ENCODE measurements at regions not wholly inside any gene's neighbourhood (a gene's known extent, or its start where the extent isn't known, plus 50 kb on each side); places are given as distances from the start of the nearest gene placed in this dataset.

DNA sequence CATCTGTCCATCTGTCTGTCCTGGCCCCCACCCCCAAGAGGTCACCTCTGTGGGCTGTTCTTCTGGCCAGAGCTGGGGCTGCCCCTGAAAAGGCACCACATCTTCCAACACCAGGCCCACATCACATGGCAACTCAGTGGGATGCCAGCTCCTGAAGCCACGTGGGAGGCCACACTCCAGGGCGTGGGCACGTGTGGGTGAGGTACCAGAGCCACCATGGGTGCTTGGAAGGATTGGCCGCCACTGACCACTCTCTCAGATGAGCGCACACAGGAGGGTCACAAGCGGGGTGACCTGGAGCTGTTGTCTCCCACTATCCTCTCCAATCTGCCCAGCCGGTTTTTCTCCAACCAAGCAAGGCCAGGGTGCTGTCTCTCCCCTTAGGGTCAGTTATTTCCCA lies 197.9 kb downstream of the TFCP2L1 start:
- Histone ChIP-seq H3K4me1 (ENCODE audit: insufficient read depth, low read length) (no peaks in the 10 kb centered on the region), H2AFZ (ENCODE audit: low read depth, low read length) (no peak overlapping the region), H3K9ac (ENCODE audit: low read length) (no peak overlapping the region), H3K27ac (ENCODE audit: low read depth, low read length) (no peak overlapping the region), H3K4me3 (ENCODE audit: insufficient read depth, low read depth, low read length) (no peak overlapping the region), H3K9me3 (ENCODE audit: insufficient read depth, low read depth, low read length) (no peaks in the 10 kb centered on the region), H4K20me1 (ENCODE audit: insufficient read depth, low read length) (no peaks in the 10 kb centered on the region), H3K36me3 (ENCODE audit: insufficient read depth, low read length) (no peaks in the 10 kb centered on the region), H3K27me3 (ENCODE audit: insufficient read depth, low read length) (peaks cover 15% of the 10 kb centered on the region), H3K4me2 (ENCODE audit: low read length) (no peak overlapping the region), H3K79me2 (ENCODE audit: insufficient read depth, low read length) (no peaks in the 10 kb centered on the region)
- no peak overlapping the region for H3K27ac Mint-ChIP-seq (ENCODE audit: unreplicated experiment)
- TF ChIP-seq, protein P1, sequence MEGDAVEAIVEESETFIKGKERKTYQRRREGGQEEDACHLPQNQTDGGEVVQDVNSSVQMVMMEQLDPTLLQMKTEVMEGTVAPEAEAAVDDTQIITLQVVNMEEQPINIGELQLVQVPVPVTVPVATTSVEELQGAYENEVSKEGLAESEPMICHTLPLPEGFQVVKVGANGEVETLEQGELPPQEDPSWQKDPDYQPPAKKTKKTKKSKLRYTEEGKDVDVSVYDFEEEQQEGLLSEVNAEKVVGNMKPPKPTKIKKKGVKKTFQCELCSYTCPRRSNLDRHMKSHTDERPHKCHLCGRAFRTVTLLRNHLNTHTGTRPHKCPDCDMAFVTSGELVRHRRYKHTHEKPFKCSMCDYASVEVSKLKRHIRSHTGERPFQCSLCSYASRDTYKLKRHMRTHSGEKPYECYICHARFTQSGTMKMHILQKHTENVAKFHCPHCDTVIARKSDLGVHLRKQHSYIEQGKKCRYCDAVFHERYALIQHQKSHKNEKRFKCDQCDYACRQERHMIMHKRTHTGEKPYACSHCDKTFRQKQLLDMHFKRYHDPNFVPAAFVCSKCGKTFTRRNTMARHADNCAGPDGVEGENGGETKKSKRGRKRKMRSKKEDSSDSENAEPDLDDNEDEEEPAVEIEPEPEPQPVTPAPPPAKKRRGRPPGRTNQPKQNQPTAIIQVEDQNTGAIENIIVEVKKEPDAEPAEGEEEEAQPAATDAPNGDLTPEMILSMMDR (IDR thresholded peaks at IDR 0.05; ENCODE audit: insufficient read depth, low read depth, low read length) = no peak
- no peak for TF ChIP-seq EZH2 (IDR thresholded peaks at IDR 0.05; ENCODE audit: insufficient read depth, low read length)
- FAIRE-seq (no peak), DNase-seq (ENCODE audit: low read depth) (no peak)
- H3K27me3 Mint-ChIP-seq (ENCODE audit: low read depth, unreplicated experiment) = peaks cover 29% of the 10 kb centered on the region
- H3K4me3 Mint-ChIP-seq (ENCODE audit: unreplicated experiment) = no peak overlapping the region
- no peaks in the 10 kb centered on the region for H3K4me1 Mint-ChIP-seq (ENCODE audit: low read depth, unreplicated experiment)
- no peaks in the 10 kb centered on the region for H3K36me3 Mint-ChIP-seq (ENCODE audit: low read depth, unreplicated experiment)
- peaks cover 2% of the 10 kb centered on the region for H3K9me3 Mint-ChIP-seq (ENCODE audit: unreplicated experiment)

DNA sequence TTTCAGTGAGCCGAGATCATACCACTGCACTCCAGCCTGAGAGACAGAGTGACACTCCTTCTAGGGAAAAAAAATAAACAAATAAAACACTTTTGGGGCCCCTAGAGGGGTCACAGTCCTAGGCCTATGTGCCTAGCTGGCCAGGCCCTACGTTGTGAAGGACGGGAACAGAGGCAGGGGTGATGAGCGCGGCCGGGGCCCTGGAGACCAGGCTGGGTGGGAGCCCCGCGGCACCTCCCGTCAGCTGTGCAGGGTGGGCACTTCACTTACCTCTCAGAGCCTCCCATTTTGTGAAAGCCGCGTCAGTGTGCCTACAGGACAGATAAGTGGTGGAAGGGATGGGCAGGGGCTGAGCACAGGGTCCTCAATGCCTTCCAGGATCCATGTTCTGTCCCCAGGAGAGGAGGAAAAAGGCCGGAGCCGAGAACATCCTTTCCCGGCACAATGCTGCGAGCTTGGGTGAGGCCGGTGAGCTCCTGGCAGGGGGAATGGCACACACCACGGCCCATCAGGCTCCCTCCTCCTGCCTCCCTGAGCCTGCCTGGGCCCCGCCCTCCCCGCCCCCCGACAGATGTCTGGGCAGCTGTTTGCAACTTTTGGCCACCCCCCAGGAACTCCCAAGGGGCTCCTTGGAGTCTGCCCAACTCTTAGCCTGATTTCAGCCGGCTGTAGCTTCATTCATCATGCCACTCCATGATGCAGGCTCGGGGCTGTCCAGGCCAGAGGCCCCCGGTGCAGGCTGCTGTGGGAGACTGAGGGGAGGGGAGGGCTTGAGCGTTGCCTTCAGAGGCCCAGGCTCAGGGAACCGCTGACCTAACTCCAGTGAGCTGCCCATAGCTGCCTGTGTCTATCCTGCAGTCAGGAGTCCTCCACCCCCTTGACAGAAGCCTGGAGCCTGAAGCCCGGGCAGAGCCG lies 196.5 kb downstream of the TFCP2L1 start:
- peaks cover 27% of the 10 kb centered on the region for H3K27me3 Mint-ChIP-seq (ENCODE audit: low read depth, unreplicated experiment)
- H3K4me2 ChIP-seq (ENCODE audit: low read length) = no peak overlapping the region
- no peaks in the 10 kb centered on the region for H3K9me3 ChIP-seq (ENCODE audit: insufficient read depth, low read depth, low read length)
- no peaks in the 10 kb centered on the region for H3K4me1 ChIP-seq (ENCODE audit: insufficient read depth, low read length)
- H3K36me3 ChIP-seq (ENCODE audit: insufficient read depth, low read length) = no peaks in the 10 kb centered on the region
- no peaks in the 10 kb centered on the region for H3K79me2 ChIP-seq (ENCODE audit: insufficient read depth, low read length)
- TF ChIP-seq, protein P1 (IDR thresholded peaks at IDR 0.05; ENCODE audit: insufficient read depth, low read depth, low read length) = no peak
- no peak for TF ChIP-seq EZH2 (IDR thresholded peaks at IDR 0.05; ENCODE audit: insufficient read depth, low read length)
- no peak for FAIRE-seq
- no peak overlapping the region for H3K4me3 ChIP-seq (ENCODE audit: insufficient read depth, low read depth, low read length)
- no peaks in the 10 kb centered on the region for H4K20me1 ChIP-seq (ENCODE audit: insufficient read depth, low read length)
- no peak overlapping the region for H3K4me3 Mint-ChIP-seq (ENCODE audit: unreplicated experiment)
- no peaks in the 10 kb centered on the region for H3K36me3 Mint-ChIP-seq (ENCODE audit: low read depth, unreplicated experiment)
- DNase-seq (ENCODE audit: low read depth) = no peak
- H3K27me3 ChIP-seq (ENCODE audit: insufficient read depth, low read length) = peaks cover 14% of the 10 kb centered on the region
- H3K27ac ChIP-seq (ENCODE audit: low read depth, low read length) = no peak overlapping the region
- H3K27ac Mint-ChIP-seq (ENCODE audit: unreplicated experiment) = no peak overlapping the region
- H3K9ac ChIP-seq (ENCODE audit: low read length) = no peak overlapping the region
- H3K4me1 Mint-ChIP-seq (ENCODE audit: low read depth, unreplicated experiment) = no peaks in the 10 kb centered on the region
- H2AFZ ChIP-seq (ENCODE audit: low read depth, low read length) = no peak overlapping the region
- peaks cover 2% of the 10 kb centered on the region for H3K9me3 Mint-ChIP-seq (ENCODE audit: unreplicated experiment)

DNA sequence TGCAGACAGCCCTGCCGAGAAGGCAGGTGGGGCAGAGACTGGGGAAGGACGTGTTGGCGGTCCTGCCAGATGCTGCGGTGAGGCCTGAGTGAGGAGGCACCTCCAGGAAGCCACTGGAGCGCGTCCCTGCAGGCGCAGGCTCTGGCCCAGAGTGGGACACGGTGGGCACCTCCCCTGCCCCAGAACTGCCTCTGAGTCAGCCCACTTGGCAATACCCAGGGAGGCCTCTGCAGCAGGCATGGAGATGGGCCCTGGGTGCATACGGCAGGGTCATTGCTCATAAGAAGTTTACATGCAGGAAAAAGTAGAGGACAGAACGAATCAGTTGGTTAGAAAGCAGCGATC lies 195.9 kb downstream of the TFCP2L1 start:
- H3K9me3 ChIP-seq (ENCODE audit: insufficient read depth, low read depth, low read length) = no peaks in the 10 kb centered on the region
- no peaks in the 10 kb centered on the region for H3K36me3 ChIP-seq (ENCODE audit: insufficient read depth, low read length)
- Mint-ChIP-seq H3K36me3 (ENCODE audit: low read depth, unreplicated experiment) (no peaks in the 10 kb centered on the region), H3K4me3 (ENCODE audit: unreplicated experiment) (no peak overlapping the region), H3K4me1 (ENCODE audit: low read depth, unreplicated experiment) (peaks cover 3% of the 10 kb centered on the region), H3K27me3 (ENCODE audit: low read depth, unreplicated experiment) (peaks cover 27% of the 10 kb centered on the region), H3K27ac (ENCODE audit: unreplicated experiment) (no peak overlapping the region), H3K9me3 (ENCODE audit: unreplicated experiment) (peaks cover 2% of the 10 kb centered on the region)
- H3K4me2 ChIP-seq (ENCODE audit: low read length) = no peak overlapping the region
- no peaks in the 10 kb centered on the region for H3K4me1 ChIP-seq (ENCODE audit: insufficient read depth, low read length)
- no peak overlapping the region for H3K9ac ChIP-seq (ENCODE audit: low read length)
- no peaks in the 10 kb centered on the region for H3K79me2 ChIP-seq (ENCODE audit: insufficient read depth, low read length)
- peaks cover 12% of the 10 kb centered on the region for H3K27me3 ChIP-seq (ENCODE audit: insufficient read depth, low read length)
- TF ChIP-seq EZH2 (IDR thresholded peaks at IDR 0.05; ENCODE audit: insufficient read depth, low read length) = no peak
- TF ChIP-seq, protein P1 (IDR thresholded peaks at IDR 0.05; ENCODE audit: insufficient read depth, low read depth, low read length) = no peak
- H2AFZ ChIP-seq (ENCODE audit: low read depth, low read length) = no peak overlapping the region
- DNase-seq (ENCODE audit: low read depth) (no peak), FAIRE-seq (no peak)
- no peak overlapping the region for H3K27ac ChIP-seq (ENCODE audit: low read depth, low read length)
- no peaks in the 10 kb centered on the region for H4K20me1 ChIP-seq (ENCODE audit: insufficient read depth, low read length)
- H3K4me3 ChIP-seq (ENCODE audit: insufficient read depth, low read depth, low read length) = no peak overlapping the region
